ENCODE measurements at regions not wholly inside any gene's neighbourhood (a gene's known extent, or its start where the extent isn't known, plus 50 kb on each side); places are given as distances from the start of the nearest gene placed in this dataset.

DNA sequence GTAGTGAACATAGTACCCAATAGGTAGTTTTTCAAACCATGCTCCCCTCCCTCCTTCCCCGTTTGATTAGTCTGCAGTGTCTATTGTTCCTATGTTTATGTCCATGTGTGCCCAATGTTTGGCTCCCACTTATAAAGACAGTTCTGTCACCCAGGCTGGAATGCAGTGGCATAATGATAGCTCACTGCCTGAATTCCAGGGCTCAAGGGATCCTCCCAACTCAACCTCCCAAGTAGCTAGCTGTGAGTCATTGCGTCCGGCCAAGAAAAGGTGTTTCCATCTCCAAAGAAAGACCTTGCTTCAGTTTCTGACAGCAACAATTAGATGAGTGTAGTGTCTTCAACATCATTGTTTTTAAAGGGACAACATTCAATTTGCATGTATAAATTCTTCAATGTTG lies 131.1 kb upstream of the CEP162 start:
- Histone ChIP-seq H3K27me3 (ENCODE audit: control insufficient read depth in 2 of 2, insufficient read depth in 2 of 2, low read length in 2 of 2) (peaks cover 0 to 4% of the 10 kb centered on the region in 2 experiments), H2AFZ (ENCODE audit: low read depth, low read length) (no peak overlapping the region), H3K9me1 (replicated peaks; ENCODE audit: control insufficient read depth, extremely low read depth, insufficient read depth, low read length) (no peaks in the 10 kb centered on the region), H3K9ac (replicated peaks; ENCODE audit: extremely low read depth, insufficient read depth, low read length) (no peak overlapping the region), H3K9me3 (replicated peaks; ENCODE audit: control insufficient read depth, insufficient read depth, low read length) (no peaks in the 10 kb centered on the region), H3K4me3 (replicated peaks in 1 of 3; ENCODE audit: insufficient read depth in 1 of 3, low read depth in 1 of 3, low read length in 3 of 3) (no peak overlapping the region), H4K20me1 (replicated peaks; ENCODE audit: control insufficient read depth, extremely low read depth, insufficient read depth, low read length) (no peaks in the 10 kb centered on the region), H3K4me1 (ENCODE audit: control insufficient read depth, extremely low read depth, insufficient read depth, low read length) (no peaks in the 10 kb centered on the region), H3K27ac (ENCODE audit: insufficient read depth, low read depth, low read length) (no peak overlapping the region), H3K4me2 (ENCODE audit: insufficient read depth, low read length) (no peak overlapping the region), H3K36me3 (ENCODE audit: control insufficient read depth in 2 of 2, extremely low read depth in 1 of 2, insufficient read depth in 2 of 2, low read length in 2 of 2) (no peaks in the 10 kb centered on the region), H3K79me2 (ENCODE audit: control insufficient read depth, insufficient read depth, low read length) (no peaks in the 10 kb centered on the region)
- intact Hi-C loops (cut with micrococcal nuclease), result no loop called here
- ChIA-PET POLR2A (no interaction called here), CTCF (no interaction called here)
- FAIRE-seq, result no peak
- BruUV-seq (replicated peaks), result no TSS peak
- DNase-seq (ENCODE audit: low read depth, low spot score), result no peak
- dilution Hi-C loops (cut with MboI; ENCODE audit: extremely low pct_ligation_motif_present, low sequenced_read_pairs), result no loop called here
- TF ChIP-seq EZH2 (IDR thresholded peaks at IDR 0.05; ENCODE audit: borderline replicate concordance, low read depth, low read length, severe bottlenecking) (no peak), FOS (IDR thresholded peaks at IDR 0.05; ENCODE audit: borderline replicate concordance, insufficient read depth, low read length) (no peak), JUN (IDR thresholded peaks at IDR 0.05; ENCODE audit: borderline replicate concordance, insufficient read depth, insufficient read length, low read depth) (no peak), POLR2AphosphoS5 (IDR thresholded peaks at IDR 0.05; ENCODE audit: insufficient read depth, low read depth, low read length) (no peak), GATA2 (IDR thresholded peaks at IDR 0.05; ENCODE audit: insufficient read depth, insufficient read length, low read depth, low read length) (no peak), MYC (IDR thresholded peaks at IDR 0.05; ENCODE audit: low read depth, low read length) (no peak), POLR2A (IDR thresholded peaks at IDR 0.05; ENCODE audit: low read depth, low read length) (no peak)
- TF ChIP-seq, protein P1, sequence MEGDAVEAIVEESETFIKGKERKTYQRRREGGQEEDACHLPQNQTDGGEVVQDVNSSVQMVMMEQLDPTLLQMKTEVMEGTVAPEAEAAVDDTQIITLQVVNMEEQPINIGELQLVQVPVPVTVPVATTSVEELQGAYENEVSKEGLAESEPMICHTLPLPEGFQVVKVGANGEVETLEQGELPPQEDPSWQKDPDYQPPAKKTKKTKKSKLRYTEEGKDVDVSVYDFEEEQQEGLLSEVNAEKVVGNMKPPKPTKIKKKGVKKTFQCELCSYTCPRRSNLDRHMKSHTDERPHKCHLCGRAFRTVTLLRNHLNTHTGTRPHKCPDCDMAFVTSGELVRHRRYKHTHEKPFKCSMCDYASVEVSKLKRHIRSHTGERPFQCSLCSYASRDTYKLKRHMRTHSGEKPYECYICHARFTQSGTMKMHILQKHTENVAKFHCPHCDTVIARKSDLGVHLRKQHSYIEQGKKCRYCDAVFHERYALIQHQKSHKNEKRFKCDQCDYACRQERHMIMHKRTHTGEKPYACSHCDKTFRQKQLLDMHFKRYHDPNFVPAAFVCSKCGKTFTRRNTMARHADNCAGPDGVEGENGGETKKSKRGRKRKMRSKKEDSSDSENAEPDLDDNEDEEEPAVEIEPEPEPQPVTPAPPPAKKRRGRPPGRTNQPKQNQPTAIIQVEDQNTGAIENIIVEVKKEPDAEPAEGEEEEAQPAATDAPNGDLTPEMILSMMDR (IDR thresholded peaks at IDR 0.05; ENCODE audit: extremely low read depth in 1 of 2, insufficient read depth in 1 of 2, low read depth in 1 of 2, low read length in 2 of 2), result no peak
- TF ChIP-seq, protein P2, sequence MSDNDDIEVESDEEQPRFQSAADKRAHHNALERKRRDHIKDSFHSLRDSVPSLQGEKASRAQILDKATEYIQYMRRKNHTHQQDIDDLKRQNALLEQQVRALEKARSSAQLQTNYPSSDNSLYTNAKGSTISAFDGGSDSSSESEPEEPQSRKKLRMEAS (IDR thresholded peaks at IDR 0.05; ENCODE audit: insufficient read depth, insufficient read length), result no peak
